ENCODE measurements at regions not wholly inside any gene's neighbourhood (a gene's known extent, or its start where the extent isn't known, plus 50 kb on each side); places are given as distances from the start of the nearest gene placed in this dataset.

DNA sequence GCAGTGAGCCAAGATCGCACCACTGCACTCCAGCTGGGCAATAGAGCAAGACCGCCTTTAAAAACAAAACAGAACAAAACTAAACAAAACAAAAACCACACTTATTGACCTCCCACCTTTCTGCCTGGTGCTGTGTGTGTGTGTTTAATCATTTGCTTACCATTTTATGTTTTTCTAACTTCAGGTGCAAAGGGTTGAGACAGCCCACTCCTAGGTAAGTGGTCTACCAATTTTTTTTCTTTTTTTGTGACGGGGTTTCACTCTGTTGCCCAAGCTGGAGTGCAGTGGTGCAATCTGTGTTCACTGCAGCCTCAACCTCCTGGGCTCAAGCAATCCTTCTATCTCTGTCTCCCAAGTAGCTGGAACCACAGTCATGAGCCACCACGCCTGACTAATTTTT lies 65.8 kb downstream of the SALL1 start:
- DNase-seq (ENCODE audit: low read depth, low spot score) = no peak

DNA sequence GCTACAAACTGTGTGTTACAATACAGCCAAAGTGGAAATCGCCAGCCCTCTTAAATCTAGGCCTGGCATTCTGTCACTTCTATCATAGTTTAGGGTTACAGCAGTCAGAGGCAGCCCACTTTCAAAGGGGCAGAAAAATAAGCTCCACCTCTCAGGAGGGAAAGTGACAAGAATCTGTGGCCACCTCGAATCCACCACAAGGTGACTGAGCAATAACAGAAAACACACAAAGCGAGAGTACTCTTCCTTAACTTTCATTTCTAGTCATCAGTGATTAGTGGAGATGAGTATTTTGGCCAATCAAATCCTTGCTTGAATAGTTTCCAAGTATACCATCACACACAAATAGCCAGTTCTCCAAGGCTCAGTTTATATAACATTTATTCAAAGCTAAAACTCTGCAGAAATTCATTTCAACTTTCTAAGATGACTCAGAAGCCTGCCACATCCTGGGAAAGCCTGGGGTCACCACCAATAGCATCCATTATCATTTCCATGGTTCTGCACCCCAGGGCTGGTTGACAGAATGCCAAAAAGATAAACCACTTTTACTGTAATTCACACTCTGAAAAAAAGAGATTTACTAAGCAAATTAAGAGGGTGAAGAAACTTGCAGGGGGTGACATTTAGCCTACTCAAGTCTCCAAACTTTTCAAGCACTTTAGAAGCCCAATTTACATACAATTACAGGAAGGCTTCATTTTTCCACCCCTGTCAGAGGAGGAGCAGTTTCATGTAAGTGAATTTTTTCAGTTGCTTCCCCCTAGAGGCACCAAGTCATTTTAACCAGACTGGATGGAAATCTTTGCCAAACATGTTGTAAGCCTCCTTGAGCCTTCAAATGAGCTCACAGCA lies 66.8 kb downstream of the SALL1 start:
- no peak for DNase-seq (ENCODE audit: low read depth, low spot score)

DNA sequence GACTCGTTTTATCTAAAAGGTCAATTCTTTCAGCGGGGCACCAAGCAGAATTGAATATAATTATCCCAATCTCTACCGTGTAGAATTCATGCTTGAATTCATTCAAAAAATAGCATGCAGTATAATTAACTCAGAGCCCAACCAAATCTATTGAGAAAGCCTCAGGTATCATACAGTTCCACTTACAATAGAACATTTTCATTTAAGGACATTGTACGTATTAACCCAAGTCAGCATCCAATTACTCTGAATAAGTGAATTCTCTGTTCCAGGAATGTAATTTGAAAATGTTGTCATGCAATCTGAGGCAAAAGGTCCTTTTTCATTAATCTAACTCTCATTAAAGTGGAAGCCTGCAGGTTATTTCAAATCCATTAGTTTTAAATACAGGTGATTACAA lies 78.5 kb downstream of the SALL1 start:
- DNase-seq (ENCODE audit: low read depth, low spot score) = no peak

DNA sequence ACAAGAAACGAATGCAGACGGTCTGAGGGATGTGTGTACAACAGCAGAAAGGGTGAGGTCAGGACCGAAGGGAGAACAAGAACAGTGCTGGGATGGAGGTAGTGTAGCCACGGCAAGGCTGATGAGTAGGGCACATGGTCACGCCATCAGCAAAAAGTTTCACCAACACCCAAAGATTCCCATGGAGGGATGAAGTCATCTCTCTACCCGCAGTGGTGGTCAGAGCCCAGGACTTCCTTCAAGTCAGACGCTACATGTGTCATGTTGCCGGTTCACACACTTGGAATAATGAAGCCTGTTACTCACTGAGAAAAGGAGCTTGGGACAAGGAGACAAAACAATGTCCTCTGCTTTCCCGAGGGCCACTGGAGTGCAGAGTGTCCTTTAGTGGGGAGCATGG lies 79.7 kb downstream of the SALL1 start:
- no peak for DNase-seq (ENCODE audit: low read depth, low spot score)

- no peak for DNase-seq (ENCODE audit: low read depth, low spot score)
Measured at GRCh38 chr16:51067352-51067751, 83.7 kb downstream of the SALL1 start.

DNA sequence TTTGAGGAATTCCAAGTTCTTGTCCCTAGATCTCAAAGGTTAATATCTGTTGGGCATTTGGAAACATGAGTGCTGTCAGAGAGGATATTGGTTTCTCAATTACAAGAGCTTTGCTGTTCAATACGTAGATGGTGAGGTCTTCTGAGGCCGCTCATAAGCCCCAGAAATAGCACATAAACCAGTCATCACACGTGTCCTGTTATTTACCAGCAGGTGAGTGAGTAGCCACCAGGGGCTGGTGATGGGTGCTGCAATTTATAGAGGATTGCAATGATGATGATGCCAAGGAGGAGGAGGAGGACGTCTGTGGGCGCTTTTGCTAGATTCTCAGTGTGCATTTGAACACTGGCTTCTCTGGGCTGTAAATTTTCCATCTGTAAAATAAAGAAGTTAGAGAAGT lies 89.0 kb downstream of the SALL1 start:
- no peak for DNase-seq (ENCODE audit: low read depth, low spot score)

GRCh38 chr16:51061328-51061727 lies 89.7 kb downstream of the SALL1 start:
- no peak for DNase-seq (ENCODE audit: low read depth, low spot score)

DNA sequence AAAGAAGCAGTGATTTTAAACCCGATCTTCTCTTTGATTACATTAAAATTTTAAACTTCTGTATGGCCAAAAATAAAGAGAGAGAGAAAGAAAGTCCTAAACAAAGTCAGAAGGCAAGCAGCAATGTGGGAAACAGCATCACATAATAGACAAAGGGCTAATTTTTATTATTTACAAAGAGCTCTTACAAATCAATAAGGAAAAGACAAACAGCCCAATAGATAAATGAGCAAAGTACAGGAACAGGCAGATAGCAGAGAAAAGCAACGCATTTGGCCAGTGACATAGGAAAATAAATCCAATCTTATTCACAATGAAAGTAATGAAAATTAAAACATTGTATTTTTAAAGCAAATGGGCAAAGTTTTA lies 93.1 kb downstream of the SALL1 start:
- DNase-seq (ENCODE audit: low read depth, low spot score) = no peak

DNA sequence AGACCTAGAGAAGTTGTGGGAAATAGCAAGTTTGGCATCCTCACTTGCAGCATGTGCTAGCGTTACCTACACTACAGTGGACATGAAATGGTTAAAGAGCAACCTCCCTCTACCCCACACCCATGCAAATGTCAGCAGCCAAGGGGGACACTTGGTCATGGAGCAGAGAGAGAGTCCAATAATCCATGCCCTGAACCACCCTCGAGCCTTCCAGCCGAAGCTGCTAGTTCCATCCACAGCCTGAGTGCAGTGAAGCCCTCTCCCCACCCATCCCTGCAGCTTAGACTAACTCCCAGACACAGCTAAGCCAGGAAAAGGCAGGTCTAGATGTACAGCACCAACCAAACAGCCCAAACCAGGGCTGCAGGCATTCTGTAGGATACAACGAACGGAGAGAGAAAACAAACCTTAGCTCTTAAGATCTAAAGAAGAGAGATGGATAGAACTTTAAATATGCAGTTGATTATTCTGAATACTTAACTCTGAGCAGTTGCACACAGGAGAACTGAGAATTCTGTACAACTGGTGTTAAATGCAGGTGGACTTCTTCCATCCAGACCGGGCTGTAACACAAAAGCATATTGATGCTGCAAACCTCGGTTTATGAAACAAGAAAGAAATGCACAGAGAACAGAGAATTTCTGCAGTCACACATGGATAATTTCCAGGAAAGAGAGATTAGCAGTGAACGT lies 93.8 kb downstream of the SALL1 start:
- no peak for DNase-seq (ENCODE audit: low read depth, low spot score)

- no peak for DNase-seq (ENCODE audit: low read depth, low spot score)
Measured at GRCh38 chr16:51056331-51056730, 94.7 kb downstream of the SALL1 start.

- DNase-seq (ENCODE audit: low read depth, low spot score) = no peak
Measured at GRCh38 chr16:51055434-51055833, 95.6 kb downstream of the SALL1 start.

DNA sequence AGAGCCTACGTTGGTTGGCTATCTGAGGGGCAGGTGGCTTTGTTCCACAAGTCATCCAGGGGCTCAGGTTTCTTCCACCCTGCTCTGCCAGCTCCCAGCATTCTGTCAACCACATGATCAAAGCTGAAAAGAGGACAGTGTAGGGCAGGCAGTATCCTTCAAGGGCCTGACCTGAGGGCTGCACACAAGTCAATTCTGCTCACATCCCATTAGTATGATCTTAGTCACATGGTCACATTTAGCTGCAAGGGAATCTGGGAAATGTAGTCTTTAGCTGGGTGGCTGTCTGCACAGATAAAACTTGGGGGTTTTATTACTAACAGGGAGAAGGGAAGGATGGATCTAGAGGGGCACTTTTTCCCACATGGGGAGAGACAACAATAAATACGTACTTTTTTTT lies 97.3 kb downstream of the SALL1 start:
- DNase-seq (ENCODE audit: low read depth, low spot score) = no peak

GRCh38 chr16:51051671-51052070 lies 99.4 kb downstream of the SALL1 start:
- DNase-seq (ENCODE audit: low read depth, low spot score) = no peak

DNA sequence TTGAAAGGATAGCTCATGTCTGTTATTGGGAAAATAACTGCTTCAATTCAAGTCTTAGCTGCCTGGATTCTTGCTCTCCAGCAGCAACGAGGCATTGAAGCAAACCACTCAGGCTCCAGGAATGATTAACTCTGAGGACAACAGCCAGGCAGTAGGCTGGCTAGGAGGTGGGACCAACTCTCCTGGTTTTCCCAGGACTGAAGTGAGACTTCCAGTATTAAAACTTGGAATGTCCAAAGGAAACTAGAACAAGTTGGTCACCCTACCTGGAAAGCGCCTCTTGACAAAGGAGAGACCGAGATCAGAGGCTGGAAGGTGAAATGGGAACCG lies 100.7 kb downstream of the SALL1 start:
- no peak for DNase-seq (ENCODE audit: low read depth, low spot score)

DNA sequence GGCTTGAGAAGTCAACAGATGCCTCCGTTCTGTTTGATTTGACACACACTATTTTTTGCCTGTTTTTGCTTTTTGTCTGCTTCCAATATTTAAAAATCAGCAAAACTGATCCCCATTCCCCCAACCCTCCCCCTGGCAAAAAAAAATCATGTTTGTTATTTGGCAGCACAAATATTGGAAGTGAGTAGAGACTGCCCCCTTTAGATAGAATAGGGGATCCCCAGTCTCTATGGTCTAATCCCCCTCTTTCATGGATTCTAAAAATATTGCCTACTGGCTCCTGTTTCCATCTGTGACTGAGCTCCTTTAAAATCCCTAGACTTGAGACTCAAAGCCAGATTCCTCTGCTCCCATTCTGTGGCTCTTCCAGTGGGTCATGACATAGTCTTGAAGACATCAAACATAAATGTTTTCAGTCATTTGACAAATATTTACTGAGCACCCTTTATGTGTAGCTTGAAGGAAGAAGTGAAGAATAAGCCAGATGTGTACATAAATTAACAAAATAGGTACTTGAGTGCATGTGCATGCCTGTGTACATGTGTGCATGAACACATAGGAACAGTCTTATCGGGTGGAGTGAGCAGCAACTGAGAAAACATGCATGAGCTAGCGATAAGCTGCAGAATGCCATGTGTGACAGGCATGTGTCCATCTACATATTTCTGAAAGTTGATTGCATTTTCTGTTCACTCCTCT lies 101.2 kb downstream of the SALL1 start:
- DNase-seq (ENCODE audit: low read depth, low spot score) = no peak

GRCh38 chr16:51049276-51049675 lies 101.8 kb downstream of the SALL1 start:
- no peak for DNase-seq (ENCODE audit: low read depth, low spot score)

DNA sequence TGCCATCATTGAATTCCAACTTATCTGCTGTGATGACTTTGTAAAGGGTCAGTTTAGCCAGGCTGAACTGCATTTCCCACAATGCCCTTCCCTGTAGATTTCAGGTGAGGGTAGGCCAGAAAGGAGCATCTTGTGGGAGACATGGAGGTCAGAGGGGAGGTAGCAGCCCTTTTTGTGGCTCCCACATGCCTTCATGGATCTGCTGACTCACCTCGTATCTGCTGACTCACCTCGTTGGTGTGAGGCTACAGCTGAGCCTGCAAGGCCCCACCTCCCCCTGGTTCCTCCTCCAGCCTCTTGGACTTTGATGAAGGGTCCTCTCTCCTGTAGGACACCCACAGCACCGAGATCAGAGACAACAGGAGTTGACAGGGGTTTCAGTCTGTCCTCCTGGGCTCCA lies 102.5 kb downstream of the SALL1 start:
- DNase-seq (ENCODE audit: low read depth, low spot score) = no peak

GRCh38 chr16:51045794-51046193 lies 105.3 kb downstream of the SALL1 start:
- no peak for DNase-seq (ENCODE audit: low read depth, low spot score)

GRCh38 chr16:51045186-51045585 lies 105.9 kb downstream of the SALL1 start:
- no peak for DNase-seq (ENCODE audit: low read depth, low spot score)

GRCh38 chr16:51041546-51041945 lies 109.5 kb downstream of the SALL1 start:
- DNase-seq (ENCODE audit: low read depth, low spot score) = no peak

DNA sequence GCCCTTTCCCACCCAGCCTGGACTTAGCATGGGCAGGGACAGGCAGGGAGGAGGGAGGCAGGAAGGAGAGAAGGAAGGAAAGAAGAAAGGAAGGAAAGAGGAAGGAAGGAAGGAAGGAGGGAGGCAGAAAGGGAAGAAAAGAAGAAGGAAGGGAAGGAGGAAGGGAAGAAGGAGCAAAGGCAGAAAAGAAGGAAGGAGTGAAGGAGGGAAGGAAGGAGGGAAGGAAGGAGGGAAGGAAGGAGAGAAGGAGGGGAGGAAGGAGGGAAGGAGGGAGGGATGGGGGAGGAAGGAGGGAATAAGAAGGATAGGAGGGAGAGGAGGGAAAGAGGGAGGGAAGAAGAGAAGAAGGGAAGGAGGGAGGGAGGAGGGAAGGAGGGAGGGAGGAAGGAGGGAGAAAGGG lies 110.4 kb downstream of the SALL1 start:
- DNase-seq (ENCODE audit: low read depth, low spot score) = no peak

GRCh38 chr16:51039638-51040331 lies 111.3 kb downstream of the SALL1 start:
- no peak for DNase-seq (ENCODE audit: low read depth, low spot score)

All from smooth muscle cell of the brain vasculature (primary cell).